Prostate gland (tissue), 2 donors: ENCODE measurements at regions not wholly inside any gene's neighbourhood (a gene's known extent, or its start where the extent isn't known, plus 50 kb on each side); places are given as distances from the start of the nearest gene placed in this dataset.

Experiments used
- POLR2A ChIP-seq: fragments of 450-650 bp; IDR thresholded peaks from one replicate; pipeline ENCODE4 v1.6.1; 2016; ENCODE audit warnings: antibody characterized with exemption, mild to moderate bottlenecking
- POLR2AphosphoS5 ChIP-seq: sonication (generic); formaldehyde crosslinking; IDR thresholded peaks from one replicate; pipeline ENCODE4 v1.6.1; 2017; ENCODE audit warnings: antibody characterized with exemption
- TF ChIP-seq, protein P1 (sequence below), 4 experiments: fragments of 200-600 bp in 2 of 4; fragments of 450-650 bp in 2 of 4; sonication (generic) in 2 of 4; IDR thresholded peaks; 1 replicate in 3 of 4; 2 replicates in 1 of 4; pipeline ENCODE4 v1.5.1; 2016 to 2019; ENCODE audit warnings: antibody characterized with exemption in 4 of 4, mild to moderate bottlenecking in 2 of 4, moderate library complexity in 2 of 4

DNA sequence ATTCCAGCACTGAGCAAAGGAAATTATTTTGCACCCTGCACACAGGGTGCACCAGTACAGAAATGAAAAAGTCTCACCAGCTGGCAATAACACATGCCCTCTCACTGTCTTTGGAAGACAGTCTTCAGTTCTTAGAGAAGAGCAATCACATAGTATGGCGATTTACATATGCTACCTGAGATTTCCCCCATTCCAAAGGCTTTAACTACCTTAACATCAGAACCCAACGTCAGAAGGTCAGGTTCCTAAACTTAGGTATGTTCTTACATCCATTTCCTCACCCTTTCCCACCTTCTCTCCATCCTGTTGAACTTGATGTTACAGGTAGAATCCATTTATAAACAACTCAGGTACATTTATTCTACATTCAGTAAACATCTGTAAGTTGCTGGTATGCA is 167.8 kb downstream of the PAWR start:
- TF ChIP-seq POLR2A (no peak), POLR2AphosphoS5 (no peak)
- TF ChIP-seq, protein P1, sequence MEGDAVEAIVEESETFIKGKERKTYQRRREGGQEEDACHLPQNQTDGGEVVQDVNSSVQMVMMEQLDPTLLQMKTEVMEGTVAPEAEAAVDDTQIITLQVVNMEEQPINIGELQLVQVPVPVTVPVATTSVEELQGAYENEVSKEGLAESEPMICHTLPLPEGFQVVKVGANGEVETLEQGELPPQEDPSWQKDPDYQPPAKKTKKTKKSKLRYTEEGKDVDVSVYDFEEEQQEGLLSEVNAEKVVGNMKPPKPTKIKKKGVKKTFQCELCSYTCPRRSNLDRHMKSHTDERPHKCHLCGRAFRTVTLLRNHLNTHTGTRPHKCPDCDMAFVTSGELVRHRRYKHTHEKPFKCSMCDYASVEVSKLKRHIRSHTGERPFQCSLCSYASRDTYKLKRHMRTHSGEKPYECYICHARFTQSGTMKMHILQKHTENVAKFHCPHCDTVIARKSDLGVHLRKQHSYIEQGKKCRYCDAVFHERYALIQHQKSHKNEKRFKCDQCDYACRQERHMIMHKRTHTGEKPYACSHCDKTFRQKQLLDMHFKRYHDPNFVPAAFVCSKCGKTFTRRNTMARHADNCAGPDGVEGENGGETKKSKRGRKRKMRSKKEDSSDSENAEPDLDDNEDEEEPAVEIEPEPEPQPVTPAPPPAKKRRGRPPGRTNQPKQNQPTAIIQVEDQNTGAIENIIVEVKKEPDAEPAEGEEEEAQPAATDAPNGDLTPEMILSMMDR (IDR thresholded peaks at IDR 0.05), result no peak
